H9 (cell line): ENCODE measurements at regions not wholly inside any gene's neighbourhood (a gene's known extent, or its start where the extent isn't known, plus 50 kb on each side); places are given as distances from the start of the nearest gene placed in this dataset.

Experiments used
- DNase-seq: peaks from one replicate; pipeline ENCODE4 v3.0.0-alpha.2; 2017
- H2AFZ ChIP-seq: one replicate; pipeline ENCODE4 v1.6.1; 2013; ENCODE audit warnings: mild to moderate bottlenecking, low read length, control low read depth, moderate library complexity
- H2AK5ac ChIP-seq: 2 replicates; pipeline ENCODE4 v1.6.1; 2013; ENCODE audit warnings: low read length, control low read depth, mixed read lengths; ENCODE audit not compliant: insufficient read length
- H2BK120ac ChIP-seq: one replicate; pipeline ENCODE4 v1.6.1; 2013; ENCODE audit warnings: low read depth, mild to moderate bottlenecking, low read length, control low read depth, inconsistent platforms; ENCODE audit not compliant: poor library complexity, severe bottlenecking
- H2BK12ac ChIP-seq: 2 replicates; pipeline ENCODE4 v1.6.1; 2013; ENCODE audit warnings: low read length, control low read depth, mixed read lengths, low read depth; ENCODE audit not compliant: insufficient read length
- H2BK15ac ChIP-seq: 2 replicates; pipeline ENCODE4 v1.6.1; 2013; ENCODE audit warnings: low read depth, low read length, control low read depth
- H2BK20ac ChIP-seq: one replicate; pipeline ENCODE4 v1.6.1; 2013; ENCODE audit warnings: low read depth, mild to moderate bottlenecking, low read length, control low read depth, inconsistent platforms; ENCODE audit not compliant: poor library complexity, severe bottlenecking
- H2BK5ac ChIP-seq: 2 replicates; pipeline ENCODE4 v1.6.1; 2013; ENCODE audit warnings: low read length, control low read depth, mixed read lengths; ENCODE audit not compliant: insufficient read length
- H3K14ac ChIP-seq: 2 replicates; pipeline ENCODE4 v1.6.1; 2013; ENCODE audit warnings: low read length, control low read depth; ENCODE audit not compliant: insufficient read depth
- H3K18ac ChIP-seq: 2 replicates; pipeline ENCODE4 v1.6.1; 2013; ENCODE audit warnings: low read depth, mild to moderate bottlenecking, mixed read lengths, low read length, control low read depth; ENCODE audit not compliant: insufficient read length
- H3K23ac ChIP-seq: 2 replicates; pipeline ENCODE4 v1.6.1; 2013; ENCODE audit warnings: low read length, control low read depth, mixed read lengths, low read depth; ENCODE audit not compliant: insufficient read length
- H3K23me2 ChIP-seq: 2 replicates; pipeline ENCODE4 v1.6.1; 2013; ENCODE audit warnings: low read depth, mild to moderate bottlenecking, mixed read lengths, low read length, control low read depth; ENCODE audit not compliant: insufficient read length, poor library complexity, severe bottlenecking
- H3K27ac ChIP-seq: 2 replicates; pipeline ENCODE4 v1.5.1; 2013; ENCODE audit warnings: low read length, control low read depth, mixed read lengths, low read depth; ENCODE audit not compliant: insufficient read length
- H3K27me3 ChIP-seq: 2 replicates; pipeline ENCODE4 v1.6.1; 2013; ENCODE audit warnings: low read length, control low read depth, inconsistent platforms; ENCODE audit not compliant: insufficient read depth
- H3K4ac ChIP-seq: 2 replicates; pipeline ENCODE4 v1.6.1; 2013; ENCODE audit warnings: low read depth, mild to moderate bottlenecking, control low read depth, inconsistent platforms, low read length, moderate library complexity
- H3K4me1 ChIP-seq: 2 replicates; pipeline ENCODE4 v1.6.1; 2013; ENCODE audit warnings: low read length, control low read depth, inconsistent platforms; ENCODE audit not compliant: insufficient read depth
- H3K4me2 ChIP-seq: 2 replicates; pipeline ENCODE4 v1.6.1; 2013; ENCODE audit warnings: low read length, control low read depth, mixed read lengths; ENCODE audit not compliant: insufficient read length, insufficient read depth
- H3K56ac ChIP-seq: 2 replicates; pipeline ENCODE4 v1.6.1; 2013; ENCODE audit warnings: low read depth, mild to moderate bottlenecking, mixed read lengths, low read length, control low read depth; ENCODE audit not compliant: insufficient read length
- H3K79me1 ChIP-seq: 2 replicates; pipeline ENCODE4 v1.6.1; 2013; ENCODE audit warnings: low read depth, mild to moderate bottlenecking, moderate library complexity, low read length, control low read depth, inconsistent platforms; ENCODE audit not compliant: insufficient read depth, poor library complexity, severe bottlenecking
- H3K79me2 ChIP-seq: 2 replicates; pipeline ENCODE4 v1.6.1; 2013; ENCODE audit warnings: low read length, control low read depth, inconsistent platforms; ENCODE audit not compliant: insufficient read depth
- H3K9ac ChIP-seq: 2 replicates; pipeline ENCODE4 v1.6.1; 2013; ENCODE audit warnings: low read length, control low read depth, mixed read lengths; ENCODE audit not compliant: insufficient read length; ENCODE audit errors: extremely low read depth
- H3K9me3 ChIP-seq: one replicate; pipeline ENCODE4 v1.6.1; 2013; ENCODE audit warnings: low read depth, low read length, inconsistent platforms; ENCODE audit not compliant: control insufficient read depth
- H3T11ph ChIP-seq: one replicate; pipeline ENCODE4 v1.6.1; 2013; ENCODE audit warnings: mild to moderate bottlenecking, low read length, control low read depth, inconsistent platforms
- H4K20me1 ChIP-seq: one replicate; pipeline ENCODE4 v1.6.1; 2013; ENCODE audit not compliant: control insufficient read depth, insufficient read length, insufficient read depth
- H4K5ac ChIP-seq: 2 replicates; pipeline ENCODE4 v1.6.1; 2013; ENCODE audit warnings: low read depth, mild to moderate bottlenecking, mixed read lengths, low read length, control low read depth; ENCODE audit not compliant: insufficient read length
- H4K8ac ChIP-seq: replicated peaks from 2 replicates; pipeline ENCODE4 v1.6.1; 2013; ENCODE audit warnings: low read length, control low read depth, mixed read lengths, low read depth; ENCODE audit not compliant: insufficient read length
- H4K91ac ChIP-seq: 2 replicates; pipeline ENCODE4 v1.6.1; 2013; ENCODE audit warnings: low read depth, mild to moderate bottlenecking, moderate library complexity, mixed read lengths, low read length, control low read depth; ENCODE audit not compliant: insufficient read length
- H3K27ac Mint-ChIP-seq, 3 experiments: 2 replicates in 2 of 3; 3 replicates in 1 of 3; pipeline ENCODE4 v1.8.0; 2020 to 2021; ENCODE audit warnings: mixed read lengths in 3 of 3, mild to moderate bottlenecking in 1 of 3, moderate library complexity in 1 of 3
- H3K27me3 Mint-ChIP-seq: 2 replicates; pipeline ENCODE4 v1.8.0; 2021; ENCODE audit warnings: low read depth, mild to moderate bottlenecking, moderate library complexity, mixed read lengths
- H3K36me3 Mint-ChIP-seq, 3 experiments: 2 replicates in 2 of 3; 3 replicates in 1 of 3; pipeline ENCODE4 v1.8.0; 2020 to 2021; ENCODE audit warnings: low read depth in 3 of 3, mixed read lengths in 3 of 3; ENCODE audit not compliant: insufficient read depth in 1 of 3
- H3K4me1 Mint-ChIP-seq, 2 experiments: 2 replicates each; pipeline ENCODE4 v1.8.0; 2020; ENCODE audit warnings: mixed read lengths in 2 of 2
- H3K4me3 Mint-ChIP-seq, 2 experiments: 2 replicates in 1 of 2; 3 replicates in 1 of 2; pipeline ENCODE4 v1.8.0; 2020 to 2021; ENCODE audit warnings: mild to moderate bottlenecking in 2 of 2, mixed read lengths in 2 of 2, moderate library complexity in 1 of 2
- H3K9me3 Mint-ChIP-seq, 2 experiments: 2 replicates in 1 of 2; 3 replicates in 1 of 2; pipeline ENCODE4 v1.8.0; 2020; ENCODE audit warnings: mild to moderate bottlenecking in 2 of 2, mixed read lengths in 2 of 2, moderate library complexity in 1 of 2
- WGBS: extraction: QIAGEN DNeasy Blood & Tissue Kit; methylation state at CpG from one replicate; pipeline ENCODE4 v1.1.7; 2013; ENCODE audit warnings: missing lambda C conversion rate, low lambda C conversion rate, mixed read lengths; ENCODE audit not compliant: insufficient read length; ENCODE audit errors: extremely low coverage; 5-methylcytosine and 5-hydroxymethylcytosine counted together
- TF ChIP-seq, protein P1 (sequence below): fragments of 200-600 bp; sonication (generic); conservative IDR thresholded peaks from 3 replicates; pipeline ENCODE4 v1.8.0; 2021; ENCODE audit warnings: antibody characterized with exemption, mild to moderate bottlenecking

DNA sequence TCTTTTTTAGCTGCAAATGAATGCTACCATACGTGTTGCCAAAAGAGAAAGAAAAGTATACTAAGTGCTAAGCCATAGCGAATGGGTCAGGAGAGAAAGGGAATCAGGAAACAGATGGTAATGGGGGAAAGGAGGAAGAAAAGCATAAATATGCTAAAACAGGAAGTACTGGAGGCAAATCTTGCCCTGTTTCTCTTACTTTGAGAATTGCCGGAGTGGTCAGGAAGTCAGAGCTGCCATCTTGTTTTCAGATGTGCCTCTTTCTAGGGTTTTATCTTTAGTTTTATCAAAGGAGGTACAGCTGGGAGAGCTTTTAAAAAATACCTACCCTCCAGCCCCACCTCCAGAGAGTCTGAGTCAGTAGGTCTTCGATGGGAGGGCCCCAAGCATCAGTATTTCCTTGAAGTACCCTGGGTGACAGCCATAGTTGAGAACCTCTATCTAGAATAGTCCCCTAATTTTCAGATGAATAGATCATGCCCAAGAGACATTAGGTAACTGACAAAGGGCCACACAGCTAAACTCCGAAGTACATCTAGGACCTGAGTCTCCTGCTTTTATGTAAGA is 193.3 kb downstream of the CLIC5 start:
- H3K4me1 ChIP-seq, result no peaks in the 10 kb centered on the region
- H3K27ac Mint-ChIP-seq, result no peak overlapping the region
- no peak overlapping the region for H4K91ac ChIP-seq
- no peaks in the 10 kb centered on the region for H3K27me3 ChIP-seq
- no peak overlapping the region for H3K4ac ChIP-seq
- H3K27ac ChIP-seq, result no peak overlapping the region
- H3K4me3 Mint-ChIP-seq, result no peak overlapping the region
- 0 out of 7 replicates have a peak, but pooled peaks cover 0 to 4% (median 0%) of the 10 kb centered on the region in 3 experiments for H3K36me3 Mint-ChIP-seq
- no peak overlapping the region for H3K4me2 ChIP-seq
- no peak overlapping the region for H3K14ac ChIP-seq
- H3T11ph ChIP-seq, result no peak overlapping the region
- no peaks in the 10 kb centered on the region for H4K20me1 ChIP-seq
- H3K18ac ChIP-seq, result no peak overlapping the region
- H3K23ac ChIP-seq, result no peak overlapping the region
- no peak overlapping the region for H2BK5ac ChIP-seq
- H2AFZ ChIP-seq, result no peak overlapping the region
- H2AK5ac ChIP-seq, result no peak overlapping the region
- H3K23me2 ChIP-seq, result no peaks in the 10 kb centered on the region
- no peak overlapping the region for H3K9ac ChIP-seq
- no peak overlapping the region for H4K5ac ChIP-seq
- no peaks in the 10 kb centered on the region; a peak in 1 of 5 replicates for H3K9me3 Mint-ChIP-seq
- no peaks in the 10 kb centered on the region for H3K27me3 Mint-ChIP-seq
- H3K56ac ChIP-seq, result no peak overlapping the region
- H3K79me1 ChIP-seq, result no peaks in the 10 kb centered on the region
- no peak for DNase-seq
- no peak overlapping the region for H4K8ac ChIP-seq
- H2BK120ac ChIP-seq, result no peak overlapping the region
- H3K4me1 Mint-ChIP-seq, result no peaks in the 10 kb centered on the region
- H2BK15ac ChIP-seq, result no peak overlapping the region
- TF ChIP-seq, protein P1, sequence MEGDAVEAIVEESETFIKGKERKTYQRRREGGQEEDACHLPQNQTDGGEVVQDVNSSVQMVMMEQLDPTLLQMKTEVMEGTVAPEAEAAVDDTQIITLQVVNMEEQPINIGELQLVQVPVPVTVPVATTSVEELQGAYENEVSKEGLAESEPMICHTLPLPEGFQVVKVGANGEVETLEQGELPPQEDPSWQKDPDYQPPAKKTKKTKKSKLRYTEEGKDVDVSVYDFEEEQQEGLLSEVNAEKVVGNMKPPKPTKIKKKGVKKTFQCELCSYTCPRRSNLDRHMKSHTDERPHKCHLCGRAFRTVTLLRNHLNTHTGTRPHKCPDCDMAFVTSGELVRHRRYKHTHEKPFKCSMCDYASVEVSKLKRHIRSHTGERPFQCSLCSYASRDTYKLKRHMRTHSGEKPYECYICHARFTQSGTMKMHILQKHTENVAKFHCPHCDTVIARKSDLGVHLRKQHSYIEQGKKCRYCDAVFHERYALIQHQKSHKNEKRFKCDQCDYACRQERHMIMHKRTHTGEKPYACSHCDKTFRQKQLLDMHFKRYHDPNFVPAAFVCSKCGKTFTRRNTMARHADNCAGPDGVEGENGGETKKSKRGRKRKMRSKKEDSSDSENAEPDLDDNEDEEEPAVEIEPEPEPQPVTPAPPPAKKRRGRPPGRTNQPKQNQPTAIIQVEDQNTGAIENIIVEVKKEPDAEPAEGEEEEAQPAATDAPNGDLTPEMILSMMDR, result no peak
- H3K79me2 ChIP-seq, result no peaks in the 10 kb centered on the region
- no peak overlapping the region for H2BK12ac ChIP-seq
- H2BK20ac ChIP-seq, result no peak overlapping the region
- WGBS, result no CpG with 5 or more reads among the region's 5 CpGs
- H3K9me3 ChIP-seq, result no peaks in the 10 kb centered on the region
